AG04450 (cell line): ENCODE measurements at regions not wholly inside any gene's neighbourhood (a gene's known extent, or its start where the extent isn't known, plus 50 kb on each side); places are given as distances from the start of the nearest gene placed in this dataset.

Experiments used
- CTCF ChIA-PET: fragments of 300-600, 350-600 bp; formaldehyde crosslinking; extraction: SDS; loops from one replicate; lab custom pipeline; 2022; ENCODE audit warnings: antibody characterized with exemption, inconsistent platforms; lab: Charles Lee
- POLR2A ChIA-PET: fragments of 350-600 bp; formaldehyde crosslinking; extraction: SDS; loops from one replicate; lab custom pipeline; 2021; ENCODE audit warnings: antibody characterized with exemption, inconsistent platforms; lab: Yijun Ruan, JAX
- DNase-seq: peaks from one replicate; pipeline ENCODE4 v3.0.0-alpha.2; 2011; ENCODE audit warnings: low read depth, low spot score
- H3K27ac ChIP-seq: one replicate; pipeline ENCODE4 v1.5.1; 2012; ENCODE audit warnings: low read depth, low read length, control low read depth
- H3K27me3 ChIP-seq: one replicate; pipeline ENCODE4 v1.6.0; 2012; ENCODE audit warnings: low read length; ENCODE audit not compliant: control insufficient read depth, insufficient read depth
- H3K4me3 ChIP-seq: 2 replicates; pipeline ENCODE4 v1.5.1; 2011; ENCODE audit warnings: mild to moderate bottlenecking, low read depth, low read length, control low read depth
- H3K9me3 ChIP-seq: 2 replicates; pipeline ENCODE4 v1.5.1; 2012; ENCODE audit warnings: low read length; ENCODE audit not compliant: control insufficient read depth, insufficient read depth
- TF ChIP-seq, protein P1 (sequence below): IDR thresholded peaks from 2 replicates; pipeline ENCODE4 v1.5.1; 2011; ENCODE audit warnings: low read depth, low read length, control low read depth, inconsistent platforms

DNA sequence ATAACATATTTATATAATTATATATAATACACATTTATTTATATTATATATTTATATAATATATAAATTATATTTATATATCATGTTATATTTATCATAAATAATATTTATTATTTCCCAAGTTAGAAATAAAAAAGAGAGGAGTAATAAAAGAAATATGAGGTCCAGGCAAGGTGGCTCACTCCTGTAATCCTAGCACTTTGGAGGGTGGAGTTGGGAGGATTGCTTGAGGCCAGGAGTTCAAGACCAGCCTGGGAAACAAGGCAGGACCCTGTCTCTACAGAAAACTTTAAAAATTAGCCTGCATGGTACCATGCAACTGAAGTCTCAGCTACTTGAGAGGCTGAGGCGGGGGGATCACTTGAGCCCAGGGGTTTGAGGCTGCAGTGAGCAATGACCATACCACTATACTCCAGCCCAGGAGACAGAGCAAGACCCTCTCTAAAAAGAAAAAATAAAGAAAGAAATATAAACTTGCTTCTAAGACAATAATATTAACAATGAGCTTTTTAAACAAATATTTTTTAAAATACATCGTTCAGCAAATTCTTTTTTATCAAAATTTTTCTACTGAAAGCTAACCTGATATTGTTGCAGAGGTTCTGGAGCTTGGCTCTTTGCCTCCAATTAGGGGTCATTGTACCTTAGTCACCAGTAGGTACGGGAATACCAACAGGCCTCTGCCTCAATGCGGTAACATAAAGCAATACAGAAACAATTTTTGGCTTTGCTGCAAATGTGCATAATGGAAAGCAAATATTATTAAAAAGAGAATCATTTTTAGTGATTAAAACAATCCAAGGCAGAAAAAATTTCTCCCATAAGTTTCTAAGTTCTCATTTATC is 290.0 kb downstream of the SETD4 start:
- H3K27ac ChIP-seq = no peak overlapping the region
- POLR2A ChIA-PET = no interaction called here
- TF ChIP-seq, protein P1, sequence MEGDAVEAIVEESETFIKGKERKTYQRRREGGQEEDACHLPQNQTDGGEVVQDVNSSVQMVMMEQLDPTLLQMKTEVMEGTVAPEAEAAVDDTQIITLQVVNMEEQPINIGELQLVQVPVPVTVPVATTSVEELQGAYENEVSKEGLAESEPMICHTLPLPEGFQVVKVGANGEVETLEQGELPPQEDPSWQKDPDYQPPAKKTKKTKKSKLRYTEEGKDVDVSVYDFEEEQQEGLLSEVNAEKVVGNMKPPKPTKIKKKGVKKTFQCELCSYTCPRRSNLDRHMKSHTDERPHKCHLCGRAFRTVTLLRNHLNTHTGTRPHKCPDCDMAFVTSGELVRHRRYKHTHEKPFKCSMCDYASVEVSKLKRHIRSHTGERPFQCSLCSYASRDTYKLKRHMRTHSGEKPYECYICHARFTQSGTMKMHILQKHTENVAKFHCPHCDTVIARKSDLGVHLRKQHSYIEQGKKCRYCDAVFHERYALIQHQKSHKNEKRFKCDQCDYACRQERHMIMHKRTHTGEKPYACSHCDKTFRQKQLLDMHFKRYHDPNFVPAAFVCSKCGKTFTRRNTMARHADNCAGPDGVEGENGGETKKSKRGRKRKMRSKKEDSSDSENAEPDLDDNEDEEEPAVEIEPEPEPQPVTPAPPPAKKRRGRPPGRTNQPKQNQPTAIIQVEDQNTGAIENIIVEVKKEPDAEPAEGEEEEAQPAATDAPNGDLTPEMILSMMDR = no peak
- no peaks in the 10 kb centered on the region for H3K9me3 ChIP-seq
- CTCF ChIA-PET = no interaction called here
- H3K27me3 ChIP-seq = no peaks in the 10 kb centered on the region
- H3K4me3 ChIP-seq = no peak overlapping the region
- no peak for DNase-seq

DNA sequence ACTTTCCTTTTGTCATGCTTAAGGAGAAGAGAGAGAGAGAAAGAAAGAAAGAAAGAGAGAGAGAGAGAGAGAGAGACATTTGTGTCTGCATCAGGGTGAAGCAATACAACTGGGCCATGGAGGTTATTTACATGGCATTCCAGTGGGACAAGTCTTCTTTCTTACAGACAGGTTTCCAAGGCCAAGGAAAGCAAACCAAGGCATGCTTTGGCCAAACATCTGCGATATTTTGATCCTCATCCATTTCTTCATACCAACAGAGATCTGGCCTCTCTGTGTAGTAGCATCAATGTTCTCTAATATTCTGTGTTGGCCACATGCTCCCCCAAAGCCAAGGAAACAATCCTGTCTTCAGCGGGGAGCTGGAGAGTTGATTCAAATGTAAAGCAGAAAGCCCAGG is 292.1 kb downstream of the SETD4 start:
- CTCF ChIA-PET = no interaction called here
- Histone ChIP-seq H3K27ac (no peak overlapping the region), H3K9me3 (no peaks in the 10 kb centered on the region), H3K27me3 (no peaks in the 10 kb centered on the region), H3K4me3 (no peak overlapping the region)
- POLR2A ChIA-PET = no interaction called here
- DNase-seq = no peak
- TF ChIP-seq, protein P1 = no peak

DNA sequence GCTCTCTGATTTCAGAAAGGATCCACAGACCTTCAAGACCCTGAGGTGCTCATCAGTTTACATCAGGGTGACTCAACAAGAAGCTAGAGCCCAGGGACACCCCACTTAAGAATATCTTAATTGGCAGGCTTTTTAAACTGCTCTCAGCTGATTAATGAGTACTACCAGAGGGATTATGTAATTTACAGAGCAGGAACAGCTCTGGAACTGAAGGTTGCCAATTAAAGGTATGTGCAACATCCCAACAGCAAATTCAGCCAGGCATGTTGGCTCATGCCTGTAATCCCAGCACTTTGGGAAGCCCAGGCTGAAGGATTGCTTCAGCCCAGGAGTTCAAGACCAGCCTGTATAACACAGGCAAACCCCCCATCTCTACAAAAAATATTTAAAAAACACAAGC is 295.7 kb downstream of the SETD4 start:
- ChIA-PET POLR2A (no interaction called here), CTCF (no interaction called here)

DNA sequence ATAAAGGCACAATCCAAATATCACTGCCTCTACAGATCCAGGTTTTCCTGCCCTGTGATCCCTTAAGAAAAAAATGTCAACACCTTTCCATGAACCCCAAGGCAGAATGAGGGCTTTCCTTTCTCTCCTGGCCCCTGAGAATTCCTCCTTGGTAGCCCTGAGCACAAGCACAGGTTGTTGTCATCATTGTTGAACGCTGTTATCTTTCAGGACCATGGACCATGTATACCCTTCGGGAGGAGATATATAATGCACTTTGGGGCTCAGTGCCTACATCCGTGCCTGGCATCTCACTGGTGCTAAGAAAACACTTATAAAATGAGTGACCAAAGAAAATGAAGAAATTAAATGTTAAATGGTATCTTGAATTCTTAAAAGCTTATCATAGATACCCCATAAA is 296.2 kb downstream of the SETD4 start:
- H3K27ac ChIP-seq = no peak overlapping the region
- ChIA-PET CTCF (no interaction called here), POLR2A (no interaction called here)
- TF ChIP-seq, protein P1 = no peak
- H3K4me3 ChIP-seq = no peak overlapping the region
- H3K9me3 ChIP-seq = no peaks in the 10 kb centered on the region
- no peaks in the 10 kb centered on the region for H3K27me3 ChIP-seq
- DNase-seq = no peak

More for the DNA sequence above, 295.7 kb downstream of the SETD4 start:
- Histone ChIP-seq H3K4me3 (no peak overlapping the region), H3K27ac (no peak overlapping the region), H3K27me3 (no peaks in the 10 kb centered on the region), H3K9me3 (no peaks in the 10 kb centered on the region)
- TF ChIP-seq, protein P1 = no peak
- DNase-seq = no peak

DNA sequence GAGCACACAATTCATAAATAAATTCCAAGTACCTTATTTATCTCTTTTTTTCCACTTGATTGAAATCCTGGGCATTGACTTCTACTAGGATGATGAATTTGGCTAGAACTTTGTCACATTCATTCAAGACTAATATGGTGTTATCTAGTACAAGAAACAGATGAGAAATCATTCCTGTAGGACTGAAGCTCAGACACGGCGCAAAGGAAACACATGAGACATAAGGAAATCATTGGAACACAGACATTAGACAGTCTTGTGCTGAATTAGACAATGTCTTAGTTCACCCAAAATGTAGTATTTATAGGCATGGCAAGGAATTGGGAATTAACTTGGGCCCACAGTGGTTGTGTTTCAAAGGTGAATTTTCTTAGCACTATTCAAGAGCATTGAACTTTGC is 305.7 kb downstream of the SETD4 start:
- Histone ChIP-seq H3K9me3 (no peaks in the 10 kb centered on the region), H3K27me3 (peaks cover 6% of the 10 kb centered on the region), H3K27ac (no peak overlapping the region), H3K4me3 (no peak overlapping the region)
- TF ChIP-seq, protein P1 = no peak
- CTCF ChIA-PET = no interaction called here
- POLR2A ChIA-PET = no interaction called here
- DNase-seq = no peak
